HG03139 (cell line): ENCODE measurements at regions not wholly inside any gene's neighbourhood (a gene's known extent, or its start where the extent isn't known, plus 50 kb on each side); places are given as distances from the start of the nearest gene placed in this dataset.
A peak's percentile ranks its signal among the peaks of the same experiment; 100 is the strongest.

Experiments
- ATAC-seq: cut with Tn5 transposase; IDR thresholded peaks from one replicate; pipeline ENCODE4 v1.9.1; 2021; ENCODE audit not compliant: unreplicated experiment

- ATAC-seq: no peak
Measured at GRCh38 chr10:124230635-124231167, 137.3 kb upstream of the CHST15 start.

GRCh38 chr10:124229989-124230634, 136.7 kb upstream of the CHST15 start:
- ATAC-seq: no peak

GRCh38 chr10:124229201-124229988, 136.0 kb upstream of the CHST15 start:
- no peak for ATAC-seq

GRCh38 chr10:124228471-124228870, 135.1 kb upstream of the CHST15 start:
- no peak for ATAC-seq

GRCh38 chr10:124227988-124228387, 134.6 kb upstream of the CHST15 start:
- no peak for ATAC-seq

- ATAC-seq: no peak
Measured at GRCh38 chr10:124227055-124227975, 133.9 kb upstream of the CHST15 start.

GRCh38 chr10:124226271-124227054, 133.1 kb upstream of the CHST15 start:
- ATAC-seq: no peak

GRCh38 chr10:124225467-124226270, 132.3 kb upstream of the CHST15 start:
- ATAC-seq: no peak

- no peak for ATAC-seq
Measured at GRCh38 chr10:124225029-124225466, 131.7 kb upstream of the CHST15 start.

- no peak for ATAC-seq
Measured at GRCh38 chr10:124224331-124225028, 131.1 kb upstream of the CHST15 start.

GRCh38 chr10:124223711-124224085, 130.3 kb upstream of the CHST15 start:
- no peak for ATAC-seq

GRCh38 chr10:124222988-124223710, 129.8 kb upstream of the CHST15 start:
- ATAC-seq: no peak

- no peak for ATAC-seq
Measured at GRCh38 chr10:124222318-124222987, 129.1 kb upstream of the CHST15 start.

- peak; percentile 62 for ATAC-seq
Measured at GRCh38 chr10:124221356-124222317, 128.2 kb upstream of the CHST15 start.

- no peak for ATAC-seq
Measured at GRCh38 chr10:124220971-124221355, 127.6 kb upstream of the CHST15 start.

- ATAC-seq: no peak
Measured at GRCh38 chr10:124220547-124220946, 127.1 kb upstream of the CHST15 start.

- no peak for ATAC-seq
Measured at GRCh38 chr10:124219655-124220054, 126.3 kb upstream of the CHST15 start.
